HG03460 (cell line): ENCODE measurements at regions not wholly inside any gene's neighbourhood (a gene's known extent, or its start where the extent isn't known, plus 50 kb on each side); places are given as distances from the start of the nearest gene placed in this dataset.
"Not testable (repeated sequence)": the region's sequence is repeated elsewhere in the genome, so short reads cannot be mapped to it uniquely, and the experiment has no call there.

Experiments used
- ATAC-seq: cut with Tn5 transposase; IDR thresholded peaks from one replicate; pipeline ENCODE4 v1.9.1; 2021; ENCODE audit not compliant: unreplicated experiment

GRCh38 chr15:22239806-22240180 lies 159.5 kb downstream of the OR4M2 start:
- no peak for ATAC-seq

- no peak for ATAC-seq
These were observed 160.1 kb downstream of the OR4M2 start for GRCh38 chr15:22240403-22240802.

- ATAC-seq, result no peak
These were observed 160.7 kb downstream of the OR4M2 start for GRCh38 chr15:22240986-22241385.

- ATAC-seq, result no peak
These were observed 161.1 kb downstream of the OR4M2 start for GRCh38 chr15:22241451-22241850.

- not testable (repeated sequence) for ATAC-seq
These were observed 162.0 kb downstream of the OR4M2 start for GRCh38 chr15:22242311-22242710.

GRCh38 chr15:22243440-22244130 lies 163.3 kb downstream of the OR4M2 start:
- no peak for ATAC-seq

- ATAC-seq, result not testable (repeated sequence)
These were observed 169.2 kb downstream of the OR4M2 start for GRCh38 chr15:22249511-22249910.

GRCh38 chr15:22250501-22251290 lies 170.4 kb downstream of the OR4M2 start:
- not testable (repeated sequence) for ATAC-seq

GRCh38 chr15:22251422-22251821 lies 171.1 kb downstream of the OR4M2 start:
- ATAC-seq, result no peak

GRCh38 chr15:22252047-22252446 lies 171.7 kb downstream of the OR4M2 start:
- ATAC-seq, result not testable (repeated sequence)

- not testable (repeated sequence) for ATAC-seq
These were observed 172.2 kb downstream of the OR4M2 start for GRCh38 chr15:22252521-22252920.

GRCh38 chr15:22253002-22253675 lies 172.8 kb downstream of the OR4M2 start:
- ATAC-seq, result not testable (repeated sequence)

GRCh38 chr15:22253676-22254408 lies 173.5 kb downstream of the OR4M2 start:
- peak; percentile 84 for ATAC-seq

GRCh38 chr15:22254409-22255045 lies 174.2 kb downstream of the OR4M2 start:
- ATAC-seq, result peak; percentile 44

- not testable (repeated sequence) for ATAC-seq
These were observed 175.3 kb downstream of the OR4M2 start for GRCh38 chr15:22255606-22256005.

- not testable (repeated sequence) for ATAC-seq
These were observed 176.2 kb downstream of the OR4M2 start for GRCh38 chr15:22256389-22257046.

GRCh38 chr15:22257047-22258008 lies 177.0 kb downstream of the OR4M2 start:
- ATAC-seq, result no peak

- ATAC-seq, result no peak
These were observed 177.7 kb downstream of the OR4M2 start for GRCh38 chr15:22258009-22258397.
